Mesenchymal stem cell (in vitro differentiated cells and primary cell): ENCODE measurements at regions not wholly inside any gene's neighbourhood (a gene's known extent, or its start where the extent isn't known, plus 50 kb on each side); places are given as distances from the start of the nearest gene placed in this dataset.

Source experiments
- DNase-seq: peaks from one replicate; pipeline ENCODE4 v3.0.0-alpha.2; 2013
- H2AFZ ChIP-seq: one replicate; pipeline ENCODE4 v1.6.1; 2013; ENCODE audit warnings: low read depth, mild to moderate bottlenecking, control low read depth, inconsistent platforms, low read length, moderate library complexity
- H2AK5ac ChIP-seq: 2 replicates; pipeline ENCODE4 v1.6.1; 2013; ENCODE audit warnings: low read length, moderate library complexity, mild to moderate bottlenecking, inconsistent platforms; ENCODE audit not compliant: severe bottlenecking
- H2BK120ac ChIP-seq: one replicate; pipeline ENCODE4 v1.6.1; 2013; ENCODE audit warnings: low read depth, mild to moderate bottlenecking, inconsistent platforms, low read length, moderate library complexity
- H2BK12ac ChIP-seq, 2 experiments: one replicate each; pipeline ENCODE4 v1.6.1; 2013; ENCODE audit warnings: inconsistent platforms in 2 of 2, low read length in 2 of 2, mild to moderate bottlenecking in 2 of 2, moderate library complexity in 2 of 2, control low read depth in 1 of 2
- H2BK15ac ChIP-seq: one replicate; pipeline ENCODE4 v1.6.1; 2013; ENCODE audit warnings: mild to moderate bottlenecking, low read depth, inconsistent platforms; ENCODE audit not compliant: poor library complexity, severe bottlenecking
- H2BK5ac ChIP-seq: 2 replicates; pipeline ENCODE4 v1.6.1; 2013; ENCODE audit warnings: low read depth, mild to moderate bottlenecking, low read length, control low read depth, inconsistent platforms; ENCODE audit not compliant: poor library complexity, severe bottlenecking
- H3K14ac ChIP-seq, 2 experiments: one replicate each; pipeline ENCODE4 v1.6.1; 2013; ENCODE audit warnings: inconsistent platforms in 2 of 2, low read length in 2 of 2, control low read depth in 1 of 2, mild to moderate bottlenecking in 1 of 2, moderate library complexity in 1 of 2
- H3K18ac ChIP-seq, 2 experiments: one replicate each; pipeline ENCODE4 v1.6.1; 2013; ENCODE audit warnings: inconsistent platforms in 2 of 2, low read length in 2 of 2, control low read depth in 1 of 2, low read depth in 1 of 2, mild to moderate bottlenecking in 1 of 2
- H3K23ac ChIP-seq, 2 experiments: one replicate each; pipeline ENCODE4 v1.6.1; 2013; ENCODE audit warnings: inconsistent platforms in 2 of 2, low read length in 2 of 2, mild to moderate bottlenecking in 2 of 2, moderate library complexity in 2 of 2, control low read depth in 1 of 2
- H3K27ac ChIP-seq: 2 replicates; pipeline ENCODE4 v1.5.1; 2013; ENCODE audit warnings: mild to moderate bottlenecking, moderate library complexity, low read length, control low read depth, inconsistent platforms; ENCODE audit not compliant: poor library complexity, severe bottlenecking
- H3K27me3 ChIP-seq, 2 experiments: 2 replicates each; pipeline versions ENCODE4 v1.6.1 to v1.7.0; 2013; ENCODE audit warnings: low read length in 2 of 2, mild to moderate bottlenecking in 2 of 2, moderate library complexity in 2 of 2, control low read depth in 1 of 2, inconsistent platforms in 1 of 2; ENCODE audit not compliant: control insufficient read depth in 1 of 2, insufficient read depth in 1 of 2
- H3K36me3 ChIP-seq, 2 experiments: 2 replicates each; pipeline versions ENCODE4 v1.6.1 to v1.7.0; 2013; ENCODE audit warnings: low read length in 2 of 2, control low read depth in 1 of 2, inconsistent platforms in 1 of 2, low read depth in 1 of 2, mild to moderate bottlenecking in 1 of 2; ENCODE audit not compliant: insufficient read depth in 2 of 2, control insufficient read depth in 1 of 2
- H3K4ac ChIP-seq, 2 experiments: one replicate each; pipeline ENCODE4 v1.6.1; 2013; ENCODE audit warnings: inconsistent platforms in 2 of 2, low read length in 2 of 2, mild to moderate bottlenecking in 2 of 2, moderate library complexity in 2 of 2, control low read depth in 1 of 2, low read depth in 1 of 2
- H3K4me1 ChIP-seq: 2 replicates; pipeline ENCODE4 v1.6.1; 2013; ENCODE audit warnings: low read depth, low read length, control low read depth; ENCODE audit not compliant: control insufficient read depth, insufficient read depth
- H3K4me2 ChIP-seq: 2 replicates; pipeline ENCODE4 v1.6.1; 2013; ENCODE audit warnings: low read length, mild to moderate bottlenecking, inconsistent platforms; ENCODE audit not compliant: poor library complexity, severe bottlenecking
- H3K4me3 ChIP-seq, 2 experiments: 2 replicates each; pipeline versions ENCODE4 v1.5.1 to v1.7.0; 2013; ENCODE audit warnings: low read length in 2 of 2, mild to moderate bottlenecking in 2 of 2, control low read depth in 1 of 2, low read depth in 1 of 2; ENCODE audit not compliant: insufficient read depth in 1 of 2
- H3K79me1 ChIP-seq: replicated peaks from 2 replicates; pipeline ENCODE4 v1.6.1; 2013; ENCODE audit warnings: mild to moderate bottlenecking, control low read depth, low read length, inconsistent platforms; ENCODE audit not compliant: poor library complexity, severe bottlenecking
- H3K9ac ChIP-seq: 2 replicates; pipeline ENCODE4 v1.7.0; 2013; ENCODE audit warnings: mild to moderate bottlenecking, low read length, moderate library complexity
- H3K9me3 ChIP-seq: 2 replicates; pipeline ENCODE4 v1.7.0; 2013; ENCODE audit warnings: mild to moderate bottlenecking, low read length; ENCODE audit not compliant: control insufficient read depth
- H4K8ac ChIP-seq: one replicate; pipeline ENCODE4 v1.6.1; 2013; ENCODE audit warnings: inconsistent platforms, mild to moderate bottlenecking, low read length, moderate library complexity
- H4K91ac ChIP-seq: one replicate; pipeline ENCODE4 v1.6.1; 2013; ENCODE audit warnings: mild to moderate bottlenecking, low read length, inconsistent platforms
- WGBS: methylation state at CpG from one replicate; pipeline ENCODE4 v1.1.7; 2013; ENCODE audit warnings: mixed read lengths; 5-methylcytosine and 5-hydroxymethylcytosine counted together

- H3K9me3 ChIP-seq, result no peaks in the 10 kb centered on the region
- H3K4me2 ChIP-seq, result no peak overlapping the region
- no peak overlapping the region for H2BK12ac ChIP-seq
- no peak overlapping the region for H2AK5ac ChIP-seq
- no peaks in the 10 kb centered on the region for H3K4me1 ChIP-seq
- H3K23ac ChIP-seq, result no peak overlapping the region
- H3K79me1 ChIP-seq, result no peaks in the 10 kb centered on the region
- no peak overlapping the region for H2BK5ac ChIP-seq
- H3K9ac ChIP-seq, result no peak overlapping the region
- H3K4ac ChIP-seq, result no peak overlapping the region
- H4K8ac ChIP-seq, result no peak overlapping the region
- H3K18ac ChIP-seq, result no peak overlapping the region
- H4K91ac ChIP-seq, result no peak overlapping the region
- H2BK120ac ChIP-seq, result no peak overlapping the region
- no peak overlapping the region for H3K27ac ChIP-seq
- no peaks in the 10 kb centered on the region for H3K27me3 ChIP-seq
- no peak overlapping the region for H3K14ac ChIP-seq
- H3K4me3 ChIP-seq, result no peak overlapping the region
- no peak for DNase-seq
- H2BK15ac ChIP-seq, result no peak overlapping the region
- H3K36me3 ChIP-seq, result no peaks in the 10 kb centered on the region
- no peak overlapping the region for H2AFZ ChIP-seq
These were observed 167.8 kb downstream of the NUP35 start for GRCh38 chr2:183292028-183292427.

GRCh38 chr2:183339311-183339710 lies 215.1 kb downstream of the NUP35 start:
- H4K91ac ChIP-seq, result no peak overlapping the region
- no peak overlapping the region for H3K23ac ChIP-seq
- H3K4me1 ChIP-seq, result no peaks in the 10 kb centered on the region
- H3K4ac ChIP-seq, result no peak overlapping the region
- no peak overlapping the region for H3K4me2 ChIP-seq
- WGBS, result no CpG with 5 or more reads among the region's 1 CpG
- DNase-seq, result no peak
- H3K9me3 ChIP-seq, result peaks cover 30% of the 10 kb centered on the region
- H2BK120ac ChIP-seq, result no peak overlapping the region
- no peaks in the 10 kb centered on the region for H3K79me1 ChIP-seq
- H3K4me3 ChIP-seq, result no peak overlapping the region
- H2AK5ac ChIP-seq, result no peak overlapping the region
- no peak overlapping the region for H2BK12ac ChIP-seq
- H2BK15ac ChIP-seq, result no peak overlapping the region
- H3K18ac ChIP-seq, result no peak overlapping the region
- H3K14ac ChIP-seq, result no peak overlapping the region
- H3K27me3 ChIP-seq, result no peaks in the 10 kb centered on the region
- no peak overlapping the region for H3K27ac ChIP-seq
- no peak overlapping the region for H2AFZ ChIP-seq
- no peak overlapping the region for H2BK5ac ChIP-seq
- no peak overlapping the region for H4K8ac ChIP-seq
- H3K36me3 ChIP-seq, result no peaks in the 10 kb centered on the region
- no peak overlapping the region for H3K9ac ChIP-seq

GRCh38 chr2:183341057-183341456 lies 216.8 kb downstream of the NUP35 start:
- Histone ChIP-seq H2AK5ac (no peak overlapping the region), H3K4me1 (no peaks in the 10 kb centered on the region), H3K27ac (no peak overlapping the region), H2AFZ (no peak overlapping the region), H4K8ac (no peak overlapping the region), H3K36me3 (no peaks in the 10 kb centered on the region), H3K27me3 (no peaks in the 10 kb centered on the region), H3K23ac (no peak overlapping the region), H3K4ac (no peak overlapping the region), H3K4me3 (no peak overlapping the region), H3K14ac (no peak overlapping the region), H2BK12ac (no peak overlapping the region), H3K9ac (no peak overlapping the region), H3K79me1 (no peaks in the 10 kb centered on the region), H3K4me2 (no peak overlapping the region), H4K91ac (no peak overlapping the region), H2BK120ac (no peak overlapping the region), H3K9me3 (peaks cover 19% of the 10 kb centered on the region), H3K18ac (no peak overlapping the region), H2BK5ac (no peak overlapping the region), H2BK15ac (no peak overlapping the region)
- DNase-seq, result no peak
- WGBS, result no CpG with 5 or more reads among the region's 1 CpG

GRCh38 chr2:183347969-183348368 lies 223.7 kb downstream of the NUP35 start:
- no peak overlapping the region for H3K27ac ChIP-seq
- 92% methylated on average over 3 of the region's 3 CpGs for WGBS

More at GRCh38 chr2:183347969-183348368, 223.7 kb downstream of the NUP35 start:
- H3K14ac ChIP-seq, result no peak overlapping the region
- no peak overlapping the region for H2BK5ac ChIP-seq
- no peaks in the 10 kb centered on the region for H3K36me3 ChIP-seq
- H2BK12ac ChIP-seq, result no peak overlapping the region
- no peak overlapping the region for H3K4me2 ChIP-seq
- no peak overlapping the region for H2BK15ac ChIP-seq
- no peak overlapping the region for H2AK5ac ChIP-seq
- H3K4me3 ChIP-seq, result no peak overlapping the region
- DNase-seq, result no peak
- no peak overlapping the region for H4K91ac ChIP-seq
- H3K4me1 ChIP-seq, result no peaks in the 10 kb centered on the region
- no peak overlapping the region for H3K23ac ChIP-seq
- no peak overlapping the region for H3K18ac ChIP-seq
- no peak overlapping the region for H2AFZ ChIP-seq
- H3K9me3 ChIP-seq, result no peaks in the 10 kb centered on the region
- no peak overlapping the region for H4K8ac ChIP-seq
- H2BK120ac ChIP-seq, result no peak overlapping the region
- no peak overlapping the region for H3K4ac ChIP-seq
- no peaks in the 10 kb centered on the region for H3K27me3 ChIP-seq
- no peaks in the 10 kb centered on the region for H3K79me1 ChIP-seq
- no peak overlapping the region for H3K9ac ChIP-seq
